NCI-H2227 treated with DMSO at 0.1 percent for 48 hours (cell line): ENCODE measurements at regions not wholly inside any gene's neighbourhood (a gene's known extent, or its start where the extent isn't known, plus 50 kb on each side); places are given as distances from the start of the nearest gene placed in this dataset.
"Not testable (repeated sequence)": the region's sequence is repeated elsewhere in the genome, so short reads cannot be mapped to it uniquely, and the experiment has no call there.

Source experiments
- DNase-seq: peaks from one replicate; lab custom pipeline; 2025; lab: John Stamatoyannopoulos, UW

- no peak for DNase-seq
Measured at GRCh38 chr4:154164931-154165839, 326.4 kb downstream of the DCHS2 start.

GRCh38 chr4:154160519-154161301 lies 330.9 kb downstream of the DCHS2 start:
- DNase-seq: no peak

DNA sequence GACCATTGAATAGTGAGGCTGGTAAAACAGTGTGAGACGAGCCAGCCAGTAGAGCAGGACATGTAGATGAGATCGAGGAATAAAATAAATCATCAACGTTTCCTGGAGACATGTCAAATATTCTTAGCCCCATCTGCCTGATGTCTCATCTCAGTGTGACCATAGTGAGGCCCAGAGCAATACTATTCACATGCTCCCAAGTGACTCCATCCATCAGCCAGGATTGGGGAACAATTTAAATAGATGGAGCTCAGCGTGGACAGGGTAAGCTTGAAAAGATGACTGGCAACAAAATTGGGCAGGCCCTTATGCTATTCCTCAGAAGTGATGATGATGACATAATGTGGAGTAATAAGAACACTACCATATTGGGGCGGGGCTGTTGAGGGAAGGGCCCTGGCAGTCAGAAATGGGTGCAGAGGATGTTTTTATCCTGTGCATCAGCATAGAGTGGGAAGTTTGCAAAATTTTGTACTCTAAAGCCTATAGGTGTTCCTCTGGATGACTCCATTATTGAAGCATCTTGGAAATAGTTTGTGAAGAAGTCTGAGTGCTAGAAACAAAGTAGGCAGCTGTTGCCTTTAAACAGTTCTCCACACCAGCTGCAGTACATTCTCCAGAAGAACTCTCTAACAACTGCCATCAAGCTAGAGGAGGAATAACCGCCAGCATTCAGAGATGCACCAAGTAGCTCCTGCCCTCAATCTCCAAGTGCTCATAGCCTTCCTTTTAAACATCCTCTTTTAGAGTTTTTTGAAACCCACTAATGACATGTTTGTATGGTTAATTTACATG lies 333.0 kb downstream of the DCHS2 start:
- no peak for DNase-seq

DNA sequence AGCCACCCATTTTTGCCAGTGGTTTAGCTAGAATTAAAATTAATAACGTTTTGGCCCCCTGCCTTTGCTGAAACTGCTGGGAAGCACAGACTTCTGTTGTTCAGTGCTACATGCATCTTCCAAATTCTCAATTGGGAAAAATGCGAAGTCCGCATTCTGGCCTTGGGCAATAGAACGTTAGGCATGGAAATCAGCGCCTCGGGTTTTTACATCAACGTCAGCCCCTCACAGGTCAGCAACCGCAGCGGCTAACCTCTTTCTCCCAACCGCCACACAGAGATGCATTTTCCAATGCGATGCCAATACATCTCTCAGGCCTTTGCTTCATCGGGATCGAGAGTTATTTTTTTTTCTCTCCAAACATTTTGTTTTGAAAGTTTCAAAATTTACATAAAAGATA lies 339.1 kb downstream of the DCHS2 start:
- no peak for DNase-seq

- not testable (repeated sequence) for DNase-seq
Measured at GRCh38 chr4:154149236-154149635, 342.4 kb downstream of the DCHS2 start.

DNA sequence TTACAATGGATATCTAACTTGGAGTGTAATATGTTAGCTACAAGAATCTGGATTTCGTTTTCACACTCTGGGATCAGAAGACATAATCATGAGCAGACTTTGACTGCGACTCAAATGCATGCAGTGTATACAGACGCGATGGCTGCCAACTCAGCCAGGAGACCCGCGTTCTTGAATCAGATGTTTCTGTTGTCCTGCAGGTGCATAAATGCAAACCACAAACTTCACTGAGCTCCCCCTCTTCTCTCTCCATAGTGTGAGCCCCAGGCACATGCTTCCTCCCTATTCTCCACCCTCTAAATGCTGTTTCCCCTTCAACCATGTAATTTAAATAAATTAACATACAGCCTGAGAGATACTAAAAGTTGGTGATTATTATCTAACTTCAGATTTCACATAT lies 347.9 kb downstream of the DCHS2 start:
- DNase-seq: no peak

- DNase-seq: no peak
Measured at GRCh38 chr4:154142664-154143063, 348.9 kb downstream of the DCHS2 start.

GRCh38 chr4:154140869-154141268 lies 350.7 kb downstream of the DCHS2 start:
- no peak for DNase-seq

DNA sequence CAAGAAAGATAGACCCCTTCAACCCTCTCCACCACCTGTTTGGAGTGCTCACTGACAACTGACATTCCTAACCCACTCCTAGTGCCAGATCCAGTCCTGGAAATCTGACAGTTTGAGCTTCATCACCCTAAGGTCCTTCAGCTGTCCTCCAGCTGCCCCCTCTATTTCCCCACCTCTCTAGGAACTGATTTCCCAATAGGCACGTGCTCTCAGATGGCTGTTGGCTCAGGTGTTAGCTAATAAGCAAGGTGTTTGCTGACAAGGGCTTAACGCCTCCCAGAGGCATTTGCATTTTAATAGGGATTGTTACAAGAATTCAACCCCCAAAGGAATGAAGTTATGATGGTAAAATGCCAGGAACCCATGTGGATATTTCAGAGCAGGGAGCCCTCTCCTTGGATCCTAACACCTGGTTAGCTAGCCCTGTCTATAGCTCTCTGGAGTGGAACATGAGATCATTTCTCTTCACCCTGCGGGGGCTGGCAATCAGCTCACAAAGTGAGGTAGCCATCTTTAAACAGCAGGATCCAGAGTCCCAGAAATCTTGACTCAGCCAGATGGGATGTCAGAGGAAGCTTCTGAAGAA lies 348.5 kb upstream of the SFRP2 start:
- DNase-seq: no peak

DNA sequence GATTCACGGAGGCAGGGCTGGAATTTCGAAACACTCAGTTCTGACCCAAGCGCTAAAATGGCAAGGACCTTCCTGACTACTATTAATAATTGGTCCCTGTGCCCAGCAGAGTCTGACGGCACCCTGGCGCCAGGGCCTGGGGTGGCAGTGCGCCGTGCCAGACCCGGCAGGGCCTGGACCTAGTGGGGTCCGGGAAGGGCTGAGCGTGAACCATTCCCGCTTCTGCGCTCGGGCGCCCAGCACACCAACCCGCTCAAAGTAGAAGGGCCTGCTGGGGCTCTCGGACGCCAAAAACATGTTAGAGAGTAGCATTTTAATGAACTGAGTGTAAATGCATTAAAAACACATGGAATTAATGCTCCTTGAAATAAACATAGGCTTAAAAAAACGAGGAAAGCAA lies 346.7 kb upstream of the SFRP2 start:
- no peak for DNase-seq

DNA sequence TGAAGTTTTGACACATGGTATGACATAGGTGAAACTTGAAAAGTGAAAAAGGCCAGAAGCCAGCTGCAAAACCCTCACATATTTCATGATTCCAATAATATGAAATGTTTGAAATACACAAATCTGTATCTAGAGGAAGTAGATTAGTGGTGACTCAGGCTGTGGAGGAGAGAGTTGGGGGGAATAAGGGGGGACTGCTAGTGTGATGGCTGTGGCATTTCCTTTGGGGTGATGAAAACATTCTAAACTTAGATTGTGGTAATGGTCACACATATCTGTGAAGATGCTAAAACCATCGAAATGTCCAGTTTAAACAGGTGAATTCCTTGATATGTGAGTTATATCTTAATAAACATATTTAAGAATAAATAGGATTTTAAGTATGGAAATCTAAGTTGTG lies 343.5 kb upstream of the SFRP2 start:
- no peak for DNase-seq

DNA sequence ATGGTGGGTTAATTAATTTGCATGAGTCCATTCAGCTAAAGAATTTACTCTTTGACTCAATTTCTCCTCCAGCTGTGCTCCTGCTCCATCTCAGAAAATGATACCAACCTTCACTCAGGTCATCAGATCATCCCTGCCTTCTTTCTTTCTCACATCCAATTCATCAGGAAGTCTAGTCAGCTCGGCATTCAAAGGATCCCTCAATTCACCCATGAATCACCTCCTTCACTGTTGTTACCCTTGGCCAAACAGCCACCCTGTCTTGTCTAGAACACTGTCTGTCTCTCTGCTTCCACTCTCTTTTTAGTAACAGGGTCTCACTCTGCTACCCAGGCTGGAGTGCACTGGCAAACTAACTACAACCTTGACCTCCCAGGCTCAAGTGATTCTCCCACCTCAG lies 337.4 kb upstream of the SFRP2 start:
- no peak for DNase-seq

GRCh38 chr4:154125340-154125739 lies 336.5 kb upstream of the SFRP2 start:
- DNase-seq: no peak

- DNase-seq: no peak
Measured at GRCh38 chr4:154124539-154125255, 335.8 kb upstream of the SFRP2 start.

- DNase-seq: no peak
Measured at GRCh38 chr4:154123897-154124296, 335.0 kb upstream of the SFRP2 start.

- DNase-seq: no peak
Measured at GRCh38 chr4:154120690-154121345, 331.9 kb upstream of the SFRP2 start.

GRCh38 chr4:154120006-154120676 lies 331.3 kb upstream of the SFRP2 start:
- DNase-seq: no peak

GRCh38 chr4:154119317-154119716 lies 330.4 kb upstream of the SFRP2 start:
- no peak for DNase-seq

- not testable (repeated sequence) for DNase-seq
Measured at GRCh38 chr4:154117726-154118125, 328.8 kb upstream of the SFRP2 start.

DNA sequence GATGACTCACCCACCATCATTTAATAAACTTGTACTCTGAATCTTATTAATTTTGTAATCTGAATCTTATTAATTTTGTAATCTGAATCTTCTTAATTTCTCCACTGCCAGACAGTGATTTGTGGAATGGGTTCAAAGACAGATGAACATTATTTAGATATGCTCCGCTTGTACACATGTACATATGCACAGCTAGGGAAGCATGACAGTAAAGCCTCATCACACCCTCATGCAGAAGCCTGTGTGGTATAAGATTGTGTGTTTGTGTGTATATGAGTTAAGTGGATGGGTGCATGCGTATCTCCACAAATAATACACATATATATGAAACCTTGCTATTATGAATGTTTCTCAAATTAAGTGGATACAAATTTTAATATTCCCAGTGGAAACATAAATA lies 318.5 kb upstream of the SFRP2 start:
- no peak for DNase-seq
